Esophagus muscularis mucosa (tissue), 3 donors: ENCODE measurements at regions not wholly inside any gene's neighbourhood (a gene's known extent, or its start where the extent isn't known, plus 50 kb on each side); places are given as distances from the start of the nearest gene placed in this dataset.

ENCODE experiments used
- CTCF ChIP-seq, 3 experiments: fragments of 200-600 bp in 2 of 3; fragments of 450-650 bp in 1 of 3; sonication (generic) in 2 of 3; IDR thresholded peaks; one replicate each; pipeline ENCODE4 v1.5.1; 2017 to 2019; ENCODE audit warnings: antibody characterized with exemption in 3 of 3, mild to moderate bottlenecking in 2 of 3, moderate library complexity in 1 of 3
- POLR2A ChIP-seq: fragments of 450-650 bp; IDR thresholded peaks from one replicate; pipeline ENCODE4 v1.6.1; 2017; ENCODE audit warnings: antibody characterized with exemption, moderate library complexity, mild to moderate bottlenecking, low read depth
- POLR2AphosphoS5 ChIP-seq, 2 donors: sonication (generic); formaldehyde crosslinking; IDR thresholded peaks; one replicate each; pipeline ENCODE4 v1.6.1; 2017; ENCODE audit warnings: antibody characterized with exemption in 2 of 2

GRCh38 chr20:16919841-16920240, 171.7 kb downstream of the OTOR start:
- TF ChIP-seq CTCF (IDR thresholded peaks at IDR 0.05) (no peak), POLR2A (no peak), POLR2AphosphoS5 (IDR thresholded peaks at IDR 0.05) (no peak)
